SK-N-MC (cell line): ENCODE measurements at regions not wholly inside any gene's neighbourhood (a gene's known extent, or its start where the extent isn't known, plus 50 kb on each side); places are given as distances from the start of the nearest gene placed in this dataset.

ENCODE experiments used
- EZH2 ChIP-seq: fragments of 200-600 bp; sonication (generic); IDR thresholded peaks from one replicate; pipeline ENCODE4 v1.6.1; 2017; ENCODE audit warnings: antibody characterized with exemption
- POLR2AphosphoS5 ChIP-seq: IDR thresholded peaks from 2 replicates; pipeline ENCODE4 v1.6.1; 2012; ENCODE audit warnings: mild to moderate bottlenecking, low read depth, low read length, borderline replicate concordance

DNA sequence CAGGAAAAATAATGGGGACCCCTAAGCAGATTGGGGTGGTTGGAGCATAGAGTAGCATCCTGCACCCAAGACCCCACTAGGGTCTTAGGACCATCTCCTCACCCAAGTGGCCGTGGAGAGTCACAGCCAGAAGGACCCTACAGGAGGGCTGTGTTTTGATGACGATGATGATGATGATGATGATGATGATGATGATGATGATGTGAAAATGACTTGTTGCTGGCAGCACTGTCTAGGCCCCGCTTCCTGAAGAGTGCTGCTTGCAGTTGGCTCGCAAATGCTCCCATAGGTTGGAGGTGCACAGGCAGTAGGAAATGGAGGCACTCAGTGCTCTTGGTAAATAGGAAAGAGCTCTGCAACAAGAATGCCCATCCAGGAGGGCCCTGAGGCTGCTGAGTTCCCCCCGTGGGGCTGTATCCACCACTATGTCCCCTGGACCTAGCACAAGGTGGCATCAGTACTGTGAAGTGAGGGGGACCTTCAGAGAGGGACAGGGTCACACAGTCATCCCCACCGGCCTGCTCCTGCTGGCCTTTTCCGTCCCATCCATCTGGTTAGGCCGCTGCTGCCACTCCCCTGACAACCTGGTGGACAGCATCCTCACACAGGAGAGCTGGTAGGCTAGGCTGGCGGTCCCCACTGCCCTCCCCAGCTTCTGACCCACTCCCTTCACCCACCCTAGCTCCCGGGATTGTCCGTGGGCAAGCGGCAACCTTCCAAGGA, 139.6 kb downstream of the FOXD2 start:
- TF ChIP-seq POLR2AphosphoS5 (no peak), EZH2 (no peak)
